RWPE1 (cell line): ENCODE measurements at regions not wholly inside any gene's neighbourhood (a gene's known extent, or its start where the extent isn't known, plus 50 kb on each side); places are given as distances from the start of the nearest gene placed in this dataset.
A peak's percentile ranks its signal among the peaks of the same experiment; 100 is the strongest.

Source experiments
- CTCF ChIA-PET: fragments of 350-600 bp; sonication (Branson Sonifier 250); formaldehyde crosslinking; extraction: SDS; loops from one replicate; lab custom pipeline; 2021; lab: Yijun Ruan, JAX
- POLR2A ChIA-PET: fragments of 400-600 bp; formaldehyde crosslinking; extraction: SDS; loops from one replicate; lab custom pipeline; 2020; ENCODE audit warnings: antibody characterized with exemption; ENCODE audit not compliant: low non-redundant PET; lab: Yijun Ruan, JAX
- DNase-seq: peaks from one replicate; pipeline ENCODE4 v3.0.0; 2012; ENCODE audit warnings: low spot score
- H3K27ac ChIP-seq: fragments of 450-650 bp; 2 replicates; pipeline ENCODE4 v1.5.1; 2017
- TF ChIP-seq, protein P1 (sequence below): fragments of 450-650 bp; conservative IDR thresholded peaks from 2 replicates; pipeline ENCODE4 v1.5.1; 2017; ENCODE audit warnings: low read depth, mild to moderate bottlenecking

GRCh38 chr12:92444763-92445162 is 258.0 kb upstream of the PLEKHG7 start:
- TF ChIP-seq, protein P1, sequence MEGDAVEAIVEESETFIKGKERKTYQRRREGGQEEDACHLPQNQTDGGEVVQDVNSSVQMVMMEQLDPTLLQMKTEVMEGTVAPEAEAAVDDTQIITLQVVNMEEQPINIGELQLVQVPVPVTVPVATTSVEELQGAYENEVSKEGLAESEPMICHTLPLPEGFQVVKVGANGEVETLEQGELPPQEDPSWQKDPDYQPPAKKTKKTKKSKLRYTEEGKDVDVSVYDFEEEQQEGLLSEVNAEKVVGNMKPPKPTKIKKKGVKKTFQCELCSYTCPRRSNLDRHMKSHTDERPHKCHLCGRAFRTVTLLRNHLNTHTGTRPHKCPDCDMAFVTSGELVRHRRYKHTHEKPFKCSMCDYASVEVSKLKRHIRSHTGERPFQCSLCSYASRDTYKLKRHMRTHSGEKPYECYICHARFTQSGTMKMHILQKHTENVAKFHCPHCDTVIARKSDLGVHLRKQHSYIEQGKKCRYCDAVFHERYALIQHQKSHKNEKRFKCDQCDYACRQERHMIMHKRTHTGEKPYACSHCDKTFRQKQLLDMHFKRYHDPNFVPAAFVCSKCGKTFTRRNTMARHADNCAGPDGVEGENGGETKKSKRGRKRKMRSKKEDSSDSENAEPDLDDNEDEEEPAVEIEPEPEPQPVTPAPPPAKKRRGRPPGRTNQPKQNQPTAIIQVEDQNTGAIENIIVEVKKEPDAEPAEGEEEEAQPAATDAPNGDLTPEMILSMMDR, result no peak
- ChIA-PET CTCF (interaction anchor here (0.6 to 0.9 kb wide), 2 partner anchors 48 to 282 kb away, joined by 3 to 6 read pairs; no protein-coding TSS in a partner anchor), POLR2A (no interaction called here)
- H3K27ac ChIP-seq, result no peak overlapping the region
- DNase-seq, result no peak

DNA sequence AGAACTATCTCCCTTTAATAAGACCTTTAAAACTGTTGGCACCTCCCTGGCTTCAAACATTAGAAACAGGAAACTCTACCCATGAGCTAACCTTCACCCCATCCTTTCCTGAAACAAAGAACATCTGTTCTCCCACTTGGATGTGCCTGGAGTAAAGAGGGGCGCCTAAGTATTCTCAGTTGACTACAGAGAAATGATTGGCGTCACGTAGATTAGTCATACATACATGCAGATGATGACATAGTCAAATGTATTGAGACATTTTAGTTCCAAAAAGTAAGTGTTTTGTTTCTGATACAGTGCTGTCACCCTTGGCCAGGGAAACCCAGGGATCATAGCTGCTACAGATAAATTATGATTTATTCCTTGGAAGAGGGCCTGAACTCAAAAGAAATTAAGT is 260.0 kb upstream of the PLEKHG7 start:
- no peak overlapping the region for H3K27ac ChIP-seq
- peak; percentile 7 for DNase-seq
- ChIA-PET POLR2A (no interaction called here), CTCF (interaction anchor here (0.6 kb wide), 1 partner anchor 1057 kb away, joined by 4 read pairs; no protein-coding TSS in a partner anchor)
- TF ChIP-seq, protein P1, result no peak

- no peak overlapping the region for H3K27ac ChIP-seq
- DNase-seq, result no peak
- ChIA-PET CTCF (interaction anchor here (0.7 kb wide), 1 partner anchor 864 kb away, joined by 3 read pairs; no protein-coding TSS in a partner anchor), POLR2A (no interaction called here)
- TF ChIP-seq, protein P1, result no peak
These were observed 262.7 kb upstream of the PLEKHG7 start for GRCh38 chr12:92440072-92440471.

- peak; percentile 73 for DNase-seq
- ChIA-PET CTCF (no interaction called here), POLR2A (no interaction called here)
- H3K27ac ChIP-seq, result no peak overlapping the region
- TF ChIP-seq, protein P1, result no peak
These were observed 263.4 kb upstream of the PLEKHG7 start for GRCh38 chr12:92439420-92439805.

DNA sequence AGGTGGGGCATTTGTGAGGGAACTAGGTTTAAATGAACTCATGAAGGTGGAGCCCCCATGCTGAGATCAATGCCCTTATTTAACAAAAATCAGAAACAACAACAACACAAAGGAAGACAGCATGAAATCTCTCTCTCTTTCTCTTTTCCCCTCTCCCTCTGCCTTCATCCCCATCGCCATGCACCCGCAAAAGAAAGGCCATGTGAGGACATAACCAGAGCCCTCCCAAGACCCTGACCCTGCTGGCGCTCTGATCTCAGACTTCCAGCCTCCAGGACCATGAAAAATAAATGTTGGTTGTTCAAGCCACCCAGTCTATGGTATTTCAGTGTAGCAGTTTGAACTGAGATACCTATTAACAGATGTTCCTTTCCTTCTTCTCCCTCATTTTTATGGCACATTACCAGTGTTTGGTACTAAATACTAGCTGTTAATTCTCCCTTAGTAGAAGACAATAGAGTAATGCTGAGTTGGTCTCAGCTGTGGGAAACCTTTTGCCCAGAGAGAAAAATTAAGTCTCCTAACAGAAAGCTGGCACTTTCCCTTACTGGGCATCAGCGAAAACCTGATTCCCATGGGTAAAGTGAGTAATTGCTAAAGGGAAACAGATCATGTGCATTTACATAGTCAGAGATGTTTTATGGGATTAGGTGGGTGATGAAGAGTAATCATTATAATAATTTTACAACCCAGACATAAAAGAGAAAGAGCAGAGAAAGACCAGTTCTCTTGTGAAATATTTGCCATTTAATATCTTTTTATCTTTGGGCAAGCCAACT is 264.0 kb upstream of the PLEKHG7 start:
- H3K27ac ChIP-seq, result peak overlapping the region; percentile 55; the same call in 1 of the 2 replicates
- no peak for DNase-seq
- TF ChIP-seq, protein P1, result no peak
- POLR2A ChIA-PET, result no interaction called here
- CTCF ChIA-PET, result no interaction called here

GRCh38 chr12:92437452-92437851 is 265.3 kb upstream of the PLEKHG7 start:
- DNase-seq, result no peak
- H3K27ac ChIP-seq, result no peak overlapping the region
- TF ChIP-seq, protein P1, result no peak
- CTCF ChIA-PET, result no interaction called here
- POLR2A ChIA-PET, result no interaction called here
